Bronchial epithelial cell (primary cell): ENCODE measurements at regions not wholly inside any gene's neighbourhood (a gene's known extent, or its start where the extent isn't known, plus 50 kb on each side); places are given as distances from the start of the nearest gene placed in this dataset.

Source experiments
- DNase-seq: peaks from one replicate; pipeline ENCODE4 v3.0.0-alpha.2; 2010; ENCODE audit warnings: low read depth
- FAIRE-seq: peaks from 2 replicates; lab custom pipeline; 2011; peaks lifted over from hg19 to GRCh38; lab: Jason Lieb, UNC
- H3K27me3 ChIP-seq: 2 replicates; pipeline ENCODE4 v1.5.1; 2011; ENCODE audit warnings: low read length; ENCODE audit not compliant: control insufficient read depth, insufficient read depth
- H3K36me3 ChIP-seq: 2 replicates; pipeline ENCODE4 v1.5.1; 2011; ENCODE audit warnings: low read length; ENCODE audit not compliant: control insufficient read depth, insufficient read depth
- H3K4me3 ChIP-seq: 2 replicates; pipeline ENCODE4 v1.5.1; 2011; ENCODE audit warnings: mild to moderate bottlenecking, low read depth, low read length, control low read depth
- TF ChIP-seq, protein P1 (sequence below): IDR thresholded peaks from 2 replicates; pipeline ENCODE4 v1.5.1; 2011; ENCODE audit warnings: mild to moderate bottlenecking, moderate library complexity, low read length, control low read depth, inconsistent platforms; ENCODE audit not compliant: insufficient read depth, severe bottlenecking

DNA sequence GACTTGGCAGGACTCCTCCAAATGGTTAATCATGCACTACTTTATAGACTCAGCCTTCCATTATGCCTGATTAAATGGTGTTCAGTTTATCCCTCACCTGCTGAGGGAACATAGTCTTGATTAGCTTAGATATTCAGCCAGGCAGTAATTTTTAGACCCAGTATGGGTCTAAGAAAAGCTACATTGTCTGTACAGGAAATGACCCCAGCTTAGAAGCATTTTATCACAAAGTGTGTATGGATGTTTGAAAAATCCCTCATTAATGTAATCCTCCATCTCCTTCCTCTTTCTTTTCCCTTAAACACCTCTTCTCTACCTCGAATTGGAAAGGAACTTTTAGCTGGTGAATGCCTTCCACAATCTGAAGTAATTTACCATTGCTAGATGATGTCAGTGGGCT, 252.2 kb upstream of the BMP2 start:
- Histone ChIP-seq H3K27me3 (no peaks in the 10 kb centered on the region), H3K36me3 (no peaks in the 10 kb centered on the region), H3K4me3 (no peak overlapping the region)
- DNase-seq (no peak), FAIRE-seq (no peak)
- TF ChIP-seq, protein P1, sequence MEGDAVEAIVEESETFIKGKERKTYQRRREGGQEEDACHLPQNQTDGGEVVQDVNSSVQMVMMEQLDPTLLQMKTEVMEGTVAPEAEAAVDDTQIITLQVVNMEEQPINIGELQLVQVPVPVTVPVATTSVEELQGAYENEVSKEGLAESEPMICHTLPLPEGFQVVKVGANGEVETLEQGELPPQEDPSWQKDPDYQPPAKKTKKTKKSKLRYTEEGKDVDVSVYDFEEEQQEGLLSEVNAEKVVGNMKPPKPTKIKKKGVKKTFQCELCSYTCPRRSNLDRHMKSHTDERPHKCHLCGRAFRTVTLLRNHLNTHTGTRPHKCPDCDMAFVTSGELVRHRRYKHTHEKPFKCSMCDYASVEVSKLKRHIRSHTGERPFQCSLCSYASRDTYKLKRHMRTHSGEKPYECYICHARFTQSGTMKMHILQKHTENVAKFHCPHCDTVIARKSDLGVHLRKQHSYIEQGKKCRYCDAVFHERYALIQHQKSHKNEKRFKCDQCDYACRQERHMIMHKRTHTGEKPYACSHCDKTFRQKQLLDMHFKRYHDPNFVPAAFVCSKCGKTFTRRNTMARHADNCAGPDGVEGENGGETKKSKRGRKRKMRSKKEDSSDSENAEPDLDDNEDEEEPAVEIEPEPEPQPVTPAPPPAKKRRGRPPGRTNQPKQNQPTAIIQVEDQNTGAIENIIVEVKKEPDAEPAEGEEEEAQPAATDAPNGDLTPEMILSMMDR = no peak

DNA sequence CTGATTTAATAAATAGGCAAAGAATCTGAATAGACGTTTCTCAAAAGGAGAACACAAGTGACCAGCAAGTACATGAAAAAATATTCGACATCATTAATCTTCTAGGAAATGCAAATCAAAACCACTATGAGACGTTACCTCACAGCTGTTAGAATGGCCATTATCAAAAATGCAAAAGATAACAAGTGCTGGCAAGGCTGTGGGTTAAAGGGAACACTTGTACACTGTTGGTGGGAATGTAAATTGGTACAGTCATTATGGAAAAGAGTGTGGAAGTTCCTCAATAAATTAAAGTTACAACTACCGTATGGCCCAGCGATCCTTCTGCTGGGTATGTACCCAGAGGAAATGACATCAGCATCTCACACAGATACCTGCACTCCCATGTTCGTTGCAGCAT, 253.9 kb upstream of the BMP2 start:
- no peak for FAIRE-seq
- Histone ChIP-seq H3K27me3 (no peaks in the 10 kb centered on the region), H3K4me3 (no peak overlapping the region), H3K36me3 (no peaks in the 10 kb centered on the region)
- TF ChIP-seq, protein P1 = no peak
- no peak for DNase-seq

DNA sequence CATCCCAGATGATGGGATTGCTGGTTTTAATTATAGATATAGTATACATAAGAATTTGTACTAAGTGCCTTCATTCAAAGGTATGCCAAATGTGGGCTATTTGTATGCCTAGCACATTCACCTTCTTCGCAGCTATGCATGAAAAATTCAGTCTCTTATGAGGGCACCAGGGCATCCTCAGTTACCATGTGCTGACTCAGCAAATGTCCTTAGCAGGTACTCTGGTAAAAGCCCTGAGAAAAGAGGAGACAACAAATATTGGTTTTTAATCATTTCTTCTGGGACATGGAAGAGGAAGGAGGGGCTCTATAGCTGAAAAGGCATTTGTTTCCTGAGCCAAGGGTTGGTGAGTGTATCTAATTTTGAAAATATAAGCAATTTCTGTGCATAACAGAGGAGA, 258.1 kb upstream of the BMP2 start:
- Histone ChIP-seq H3K36me3 (no peaks in the 10 kb centered on the region), H3K4me3 (no peak overlapping the region), H3K27me3 (no peaks in the 10 kb centered on the region)
- FAIRE-seq (no peak), DNase-seq (no peak)
- TF ChIP-seq, protein P1 = no peak

DNA sequence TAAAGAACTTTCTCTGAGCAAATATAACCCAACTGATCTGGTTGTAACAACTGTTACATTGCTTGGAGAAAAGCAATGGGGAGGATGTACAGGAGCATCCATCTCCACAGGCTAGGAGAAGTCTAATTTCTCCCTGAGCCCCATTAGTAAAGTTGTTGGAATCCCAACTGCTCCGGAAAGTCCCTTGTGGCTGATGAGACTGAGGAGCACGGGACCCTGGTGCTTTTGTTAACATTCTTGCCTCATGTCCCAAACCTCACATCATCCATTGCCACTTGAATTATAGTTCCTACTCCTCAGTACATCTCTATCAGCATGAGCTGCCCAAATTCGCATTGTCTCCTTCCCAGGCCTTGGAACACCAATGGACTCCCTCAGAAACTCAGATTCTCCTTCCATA, 260.6 kb upstream of the BMP2 start:
- H3K36me3 ChIP-seq = no peaks in the 10 kb centered on the region
- TF ChIP-seq, protein P1 = no peak
- no peaks in the 10 kb centered on the region for H3K27me3 ChIP-seq
- no peak overlapping the region for H3K4me3 ChIP-seq
- no peak for DNase-seq
- no peak for FAIRE-seq

DNA sequence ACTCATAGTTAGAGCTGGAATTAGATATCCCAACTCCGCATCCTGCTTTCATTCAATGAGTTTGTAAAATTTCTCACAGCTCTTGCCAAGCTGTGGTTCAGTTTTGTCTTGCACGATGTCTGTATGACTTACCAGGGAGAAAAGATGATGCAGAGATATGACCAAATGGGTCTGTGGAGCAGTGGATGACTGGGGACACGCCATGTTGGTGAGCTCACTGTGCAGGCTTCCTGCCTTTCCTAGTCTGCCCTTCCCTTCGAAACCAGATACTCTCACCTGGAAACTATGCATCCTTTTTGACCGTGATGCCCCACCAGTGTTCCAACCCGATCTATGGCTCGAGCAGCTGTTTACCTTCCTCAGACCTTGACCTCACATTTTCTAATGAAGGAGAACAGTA, 262.7 kb upstream of the BMP2 start:
- TF ChIP-seq, protein P1 = no peak
- FAIRE-seq = peak; percentile 76

DNA sequence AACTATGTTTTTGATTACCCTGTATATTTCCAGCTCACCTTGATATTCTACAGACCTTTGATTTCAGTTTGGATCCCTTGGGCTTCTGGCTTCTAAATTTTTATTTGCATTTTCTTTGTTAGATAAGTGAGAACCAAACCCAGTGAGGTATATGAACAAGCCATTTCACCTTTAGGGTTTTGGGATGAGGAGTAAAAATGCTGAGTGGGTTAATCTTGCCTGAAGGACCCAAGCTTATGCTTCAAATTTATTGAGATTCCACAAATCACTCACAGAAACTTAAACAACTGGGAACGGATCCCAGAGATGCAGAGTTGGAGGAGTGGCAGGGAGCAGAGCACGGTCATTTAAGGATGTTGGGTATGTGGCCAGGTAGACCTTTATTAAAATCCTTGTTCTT, 263.3 kb upstream of the BMP2 start:
- H3K27me3 ChIP-seq = no peaks in the 10 kb centered on the region
- DNase-seq (no peak), FAIRE-seq (no peak)
- H3K4me3 ChIP-seq = no peak overlapping the region
- TF ChIP-seq, protein P1 = no peak
- no peaks in the 10 kb centered on the region for H3K36me3 ChIP-seq

More for the DNA sequence above, 262.7 kb upstream of the BMP2 start:
- H3K36me3 ChIP-seq = no peaks in the 10 kb centered on the region
- DNase-seq = peak; percentile 81
- no peak overlapping the region for H3K4me3 ChIP-seq
- H3K27me3 ChIP-seq = no peaks in the 10 kb centered on the region
